Activated naive CD4-positive, alpha-beta T cell treated with anti-CD3 and anti-CD28 coated beads, Interleukin-2, amount 10 ng/mL, durations not matched to agents 7 days and 5 days (primary cell): ENCODE measurements at regions not wholly inside any gene's neighbourhood (a gene's known extent, or its start where the extent isn't known, plus 50 kb on each side); places are given as distances from the start of the nearest gene placed in this dataset.
"Not testable (repeated sequence)": the region's sequence is repeated elsewhere in the genome, so short reads cannot be mapped to it uniquely, and the experiment has no call there.

Experiments used
- CTCF ChIA-PET: fragments of 350-600 bp; sonication (Branson Sonifier 250); formaldehyde crosslinking; loops from one replicate; lab custom pipeline; 2021; ENCODE audit warnings: antibody characterized with exemption; lab: Charles Lee
- DNase-seq: peaks from one replicate; pipeline ENCODE4 v3.0.0-alpha.2; 2020
- H3K27ac Mint-ChIP-seq: one replicate; pipeline ENCODE4 v1.8.0; 2021; ENCODE audit warnings: mild to moderate bottlenecking, moderate library complexity, mixed read lengths
- H3K27me3 Mint-ChIP-seq: one replicate; pipeline ENCODE4 v1.8.0; 2021; ENCODE audit warnings: mild to moderate bottlenecking, mixed read lengths
- H3K36me3 Mint-ChIP-seq: one replicate; pipeline ENCODE4 v1.8.0; 2021; ENCODE audit warnings: mixed read lengths
- H3K4me1 Mint-ChIP-seq: one replicate; pipeline ENCODE4 v1.8.0; 2021; ENCODE audit warnings: mixed read lengths
- H3K4me3 Mint-ChIP-seq: one replicate; pipeline ENCODE4 v1.8.0; 2021; ENCODE audit warnings: mild to moderate bottlenecking, moderate library complexity, mixed read lengths
- H3K9me3 Mint-ChIP-seq: one replicate; pipeline ENCODE4 v1.8.0; 2021; ENCODE audit warnings: mixed read lengths

- Mint-ChIP-seq H3K27me3 (no peaks in the 10 kb centered on the region), H3K4me3 (no peak overlapping the region), H3K4me1 (no peaks in the 10 kb centered on the region), H3K27ac (no peak overlapping the region), H3K9me3 (peaks cover 16% of the 10 kb centered on the region), H3K36me3 (no peaks in the 10 kb centered on the region)
- CTCF ChIA-PET: no interaction called here
- no peak for DNase-seq
These were observed 565.0 kb upstream of the CNTN5 start for GRCh38 chr11:98455500-98456307.

DNA sequence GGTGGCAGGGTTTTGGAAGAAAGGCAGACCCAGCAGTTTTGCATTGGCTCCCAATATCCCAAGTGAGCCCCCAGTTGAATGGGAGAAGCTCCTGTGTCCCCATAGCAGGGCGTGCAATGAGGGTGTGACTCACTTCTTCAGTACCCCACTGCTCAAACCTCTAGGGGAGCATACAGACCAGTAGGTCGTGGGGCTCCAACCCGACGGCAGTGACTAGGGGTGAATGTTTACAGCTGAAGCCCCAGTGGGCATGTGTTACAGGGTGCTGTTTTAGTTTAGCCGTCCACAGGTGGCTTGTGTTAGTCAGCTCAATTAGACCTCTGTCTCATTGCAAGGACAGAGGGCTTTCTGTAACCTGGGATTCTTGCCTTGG, 564.5 kb upstream of the CNTN5 start:
- H3K27ac Mint-ChIP-seq: no peak overlapping the region
- H3K36me3 Mint-ChIP-seq: no peaks in the 10 kb centered on the region
- CTCF ChIA-PET: no interaction called here
- DNase-seq: no peak
- no peaks in the 10 kb centered on the region for H3K27me3 Mint-ChIP-seq
- no peak overlapping the region for H3K4me3 Mint-ChIP-seq
- no peaks in the 10 kb centered on the region for H3K4me1 Mint-ChIP-seq
- H3K9me3 Mint-ChIP-seq: peaks cover 16% of the 10 kb centered on the region

DNA sequence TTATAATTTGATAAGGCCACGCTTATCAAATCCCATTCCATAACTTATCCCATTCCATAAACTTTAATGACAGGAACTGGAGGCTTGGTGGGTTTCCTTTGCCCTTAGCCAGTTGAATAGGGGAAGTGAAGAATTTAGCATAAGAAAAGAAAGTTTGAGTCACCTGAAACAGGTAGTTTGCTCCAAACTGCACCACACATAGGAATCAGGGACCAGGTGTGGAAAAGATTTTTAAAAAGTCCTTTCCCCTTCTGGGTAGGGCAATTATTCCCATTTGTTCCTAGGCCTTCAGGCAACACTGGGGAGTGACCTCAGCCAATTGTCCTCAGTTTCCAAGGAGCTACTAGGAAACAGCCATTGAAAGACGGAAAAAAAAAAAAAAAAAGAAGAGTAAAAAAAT, 525.7 kb upstream of the CNTN5 start:
- H3K4me1 Mint-ChIP-seq: no peaks in the 10 kb centered on the region
- no peak for DNase-seq
- CTCF ChIA-PET: no interaction called here
- H3K9me3 Mint-ChIP-seq: peaks cover 4% of the 10 kb centered on the region
- no peaks in the 10 kb centered on the region for H3K36me3 Mint-ChIP-seq
- H3K4me3 Mint-ChIP-seq: no peak overlapping the region
- no peak overlapping the region for H3K27ac Mint-ChIP-seq
- H3K27me3 Mint-ChIP-seq: no peaks in the 10 kb centered on the region

DNA sequence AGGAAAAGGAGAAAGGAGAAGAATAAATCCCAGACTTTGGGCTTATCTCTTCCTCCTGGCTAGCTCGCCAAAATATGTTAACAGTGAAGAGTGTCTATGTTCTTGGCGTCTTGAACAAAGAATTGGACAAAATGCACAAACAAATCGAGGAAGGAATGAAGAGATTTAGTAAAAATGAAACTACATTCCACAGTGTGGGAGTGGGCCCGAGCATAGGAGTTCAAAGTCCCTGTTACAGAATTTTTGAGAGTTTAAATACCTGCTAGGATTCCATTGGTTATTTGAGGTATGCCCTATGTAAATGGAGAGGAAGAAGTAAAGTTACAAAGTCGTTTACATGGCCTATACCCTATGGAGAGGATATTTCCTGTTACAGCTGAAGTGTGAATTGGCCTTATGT, 525.1 kb upstream of the CNTN5 start:
- no peak overlapping the region for H3K27ac Mint-ChIP-seq
- peaks cover 4% of the 10 kb centered on the region for H3K9me3 Mint-ChIP-seq
- CTCF ChIA-PET: no interaction called here
- H3K27me3 Mint-ChIP-seq: no peaks in the 10 kb centered on the region
- H3K4me3 Mint-ChIP-seq: no peak overlapping the region
- DNase-seq: no peak
- no peaks in the 10 kb centered on the region for H3K4me1 Mint-ChIP-seq
- no peaks in the 10 kb centered on the region for H3K36me3 Mint-ChIP-seq

GRCh38 chr11:98507208-98507607, 513.5 kb upstream of the CNTN5 start:
- DNase-seq: no peak
- no peaks in the 10 kb centered on the region for H3K27me3 Mint-ChIP-seq
- no peak overlapping the region for H3K4me3 Mint-ChIP-seq
- CTCF ChIA-PET: no interaction called here
- H3K4me1 Mint-ChIP-seq: no peaks in the 10 kb centered on the region
- H3K9me3 Mint-ChIP-seq: peaks cover 12% of the 10 kb centered on the region
- no peaks in the 10 kb centered on the region for H3K36me3 Mint-ChIP-seq
- H3K27ac Mint-ChIP-seq: no peak overlapping the region

DNA sequence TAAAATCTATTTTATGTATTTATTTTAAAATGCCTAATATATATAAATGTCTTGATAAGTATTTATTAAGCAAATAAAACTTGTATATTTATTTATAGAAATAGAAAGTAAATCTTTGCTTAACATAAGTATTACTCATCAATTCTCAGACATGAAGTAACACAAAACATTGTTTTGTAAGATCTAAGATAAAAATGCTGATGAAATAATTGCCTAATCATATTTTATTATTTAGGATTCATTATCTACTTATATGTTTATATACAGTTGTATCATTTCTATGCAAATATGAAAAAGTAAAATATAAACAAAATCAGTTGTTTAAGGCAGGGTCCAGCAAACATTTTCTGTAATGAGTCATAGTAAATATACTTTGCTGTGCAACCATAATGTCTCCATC, 507.8 kb upstream of the CNTN5 start:
- no peak for DNase-seq
- no peaks in the 10 kb centered on the region for H3K4me1 Mint-ChIP-seq
- CTCF ChIA-PET: no interaction called here
- H3K9me3 Mint-ChIP-seq: peaks cover 14% of the 10 kb centered on the region
- no peaks in the 10 kb centered on the region for H3K27me3 Mint-ChIP-seq
- H3K27ac Mint-ChIP-seq: no peak overlapping the region
- H3K4me3 Mint-ChIP-seq: no peak overlapping the region
- no peaks in the 10 kb centered on the region for H3K36me3 Mint-ChIP-seq

GRCh38 chr11:98531576-98531975, 489.2 kb upstream of the CNTN5 start:
- no peak for DNase-seq
- Mint-ChIP-seq H3K4me3 (no peak overlapping the region), H3K9me3 (peaks cover 3% of the 10 kb centered on the region), H3K27me3 (no peaks in the 10 kb centered on the region), H3K4me1 (no peaks in the 10 kb centered on the region), H3K27ac (no peak overlapping the region), H3K36me3 (no peaks in the 10 kb centered on the region)
- CTCF ChIA-PET: no interaction called here

GRCh38 chr11:98536023-98536422, 484.7 kb upstream of the CNTN5 start:
- Mint-ChIP-seq H3K4me3 (no peak overlapping the region), H3K9me3 (peaks cover 5% of the 10 kb centered on the region), H3K27me3 (no peaks in the 10 kb centered on the region), H3K4me1 (no peaks in the 10 kb centered on the region), H3K27ac (no peak overlapping the region), H3K36me3 (no peaks in the 10 kb centered on the region)
- no peak for DNase-seq
- CTCF ChIA-PET: no interaction called here

GRCh38 chr11:98538358-98538757, 482.4 kb upstream of the CNTN5 start:
- H3K4me3 Mint-ChIP-seq, H3K9me3 Mint-ChIP-seq, H3K27me3 Mint-ChIP-seq, DNase-seq, H3K4me1 Mint-ChIP-seq, CTCF ChIA-PET, H3K36me3 Mint-ChIP-seq, H3K27ac Mint-ChIP-seq: not testable (repeated sequence)

DNA sequence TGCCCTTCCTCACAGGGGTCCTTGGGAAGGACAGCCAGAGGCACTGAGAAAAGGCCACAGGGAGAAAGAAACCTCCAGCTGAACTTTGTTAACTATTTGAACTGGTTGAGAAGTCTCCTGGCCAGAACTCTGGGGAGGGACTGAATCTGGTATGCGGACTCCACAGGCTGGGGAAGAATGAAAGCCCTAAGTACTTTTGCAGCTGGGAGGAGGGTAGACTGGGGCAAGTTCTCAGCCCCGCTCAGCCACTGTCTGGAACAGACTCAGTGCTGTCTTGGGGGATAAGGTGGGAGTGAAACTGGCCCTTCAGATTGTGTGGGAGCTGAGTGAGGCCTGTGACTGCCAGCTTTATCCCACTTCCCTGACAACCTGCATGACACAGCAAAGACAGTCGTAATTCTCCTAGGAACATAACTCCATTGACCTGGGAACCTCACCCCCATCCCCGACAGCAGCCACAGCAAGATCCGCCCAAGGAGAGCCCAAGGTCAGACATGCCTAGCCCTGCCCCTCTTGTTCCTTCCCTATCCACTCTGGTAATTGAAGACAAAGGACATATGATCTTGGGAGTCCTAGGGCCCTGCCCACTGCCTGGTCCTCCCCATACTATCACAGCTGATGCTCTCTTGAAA, 475.1 kb upstream of the CNTN5 start:
- H3K27ac Mint-ChIP-seq: no peak overlapping the region

DNA sequence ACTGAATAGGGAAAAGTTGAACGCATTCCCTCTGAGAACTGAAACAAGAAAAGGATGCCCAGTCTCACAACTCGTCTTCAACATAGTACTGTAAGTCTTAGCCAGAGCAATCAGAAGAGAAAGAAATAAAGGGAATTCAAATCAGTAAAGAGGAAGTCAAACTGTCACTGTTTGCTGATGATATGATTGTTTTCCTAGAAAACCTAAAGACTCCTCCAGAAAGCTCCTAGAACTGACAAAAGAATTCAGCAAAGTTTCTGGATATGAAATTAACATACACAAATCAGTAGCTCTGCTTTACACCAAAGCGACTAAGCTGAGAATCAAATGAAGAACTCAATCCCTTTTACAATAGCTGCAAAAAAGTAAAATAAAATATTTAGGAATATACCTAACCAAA, 471.2 kb upstream of the CNTN5 start:
- no peak overlapping the region for H3K4me3 Mint-ChIP-seq
- H3K27ac Mint-ChIP-seq: no peak overlapping the region
- CTCF ChIA-PET: no interaction called here
- no peak for DNase-seq
- peaks cover 16% of the 10 kb centered on the region for H3K9me3 Mint-ChIP-seq
- no peaks in the 10 kb centered on the region for H3K27me3 Mint-ChIP-seq
- no peaks in the 10 kb centered on the region for H3K4me1 Mint-ChIP-seq
- no peaks in the 10 kb centered on the region for H3K36me3 Mint-ChIP-seq

More for the DNA sequence above, 475.1 kb upstream of the CNTN5 start:
- H3K27me3 Mint-ChIP-seq: no peaks in the 10 kb centered on the region
- no peaks in the 10 kb centered on the region for H3K36me3 Mint-ChIP-seq
- peaks cover 11% of the 10 kb centered on the region for H3K9me3 Mint-ChIP-seq
- H3K4me1 Mint-ChIP-seq: no peaks in the 10 kb centered on the region
- CTCF ChIA-PET: no interaction called here
- no peak overlapping the region for H3K4me3 Mint-ChIP-seq
- no peak for DNase-seq

DNA sequence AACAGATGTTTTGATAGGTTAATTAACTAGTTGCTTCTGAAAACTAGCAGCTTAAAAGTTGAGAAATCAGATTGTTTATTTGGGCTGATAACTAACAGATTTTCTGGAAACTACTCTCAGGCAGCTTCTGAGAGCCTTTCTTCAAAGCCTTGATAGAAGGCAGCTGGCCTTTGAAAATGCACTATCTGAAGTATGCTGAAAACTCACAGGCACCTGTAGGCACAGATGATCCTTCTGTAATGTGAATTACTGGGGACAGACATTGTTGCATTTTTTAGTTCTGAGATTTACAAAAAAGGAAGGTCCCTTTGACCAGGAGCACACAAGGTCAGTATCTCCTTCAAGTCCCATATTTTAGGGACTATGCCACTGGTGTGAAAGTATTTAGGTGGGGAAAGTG, 460.8 kb upstream of the CNTN5 start:
- no peaks in the 10 kb centered on the region for H3K36me3 Mint-ChIP-seq
- no peak overlapping the region for H3K4me3 Mint-ChIP-seq
- no peak for DNase-seq
- no peaks in the 10 kb centered on the region for H3K9me3 Mint-ChIP-seq
- CTCF ChIA-PET: no interaction called here
- H3K27me3 Mint-ChIP-seq: no peaks in the 10 kb centered on the region
- H3K27ac Mint-ChIP-seq: no peak overlapping the region
- H3K4me1 Mint-ChIP-seq: no peaks in the 10 kb centered on the region

DNA sequence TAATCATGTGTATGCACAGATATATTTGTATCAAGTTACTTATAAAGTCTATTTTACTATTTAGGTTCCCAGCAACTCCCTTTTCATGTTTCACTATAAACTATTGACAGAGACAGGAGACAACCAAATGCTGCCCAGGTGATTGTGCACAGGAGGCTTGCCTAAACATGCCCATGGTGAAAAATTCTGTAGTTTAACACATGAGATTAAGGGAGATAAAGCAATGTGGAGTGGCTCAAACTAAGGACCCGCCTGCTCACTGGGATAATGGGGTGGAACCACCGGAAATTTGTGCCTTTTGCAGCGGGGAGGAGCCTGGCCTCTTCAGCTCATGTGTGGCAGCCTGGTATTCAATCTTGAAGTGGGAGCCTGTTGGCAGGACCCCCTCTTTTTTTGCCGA, 459.5 kb upstream of the CNTN5 start:
- Mint-ChIP-seq H3K27ac (no peak overlapping the region), H3K27me3 (no peaks in the 10 kb centered on the region), H3K36me3 (no peaks in the 10 kb centered on the region), H3K9me3 (no peaks in the 10 kb centered on the region), H3K4me1 (no peaks in the 10 kb centered on the region), H3K4me3 (no peak overlapping the region)
- CTCF ChIA-PET: no interaction called here
- no peak for DNase-seq

DNA sequence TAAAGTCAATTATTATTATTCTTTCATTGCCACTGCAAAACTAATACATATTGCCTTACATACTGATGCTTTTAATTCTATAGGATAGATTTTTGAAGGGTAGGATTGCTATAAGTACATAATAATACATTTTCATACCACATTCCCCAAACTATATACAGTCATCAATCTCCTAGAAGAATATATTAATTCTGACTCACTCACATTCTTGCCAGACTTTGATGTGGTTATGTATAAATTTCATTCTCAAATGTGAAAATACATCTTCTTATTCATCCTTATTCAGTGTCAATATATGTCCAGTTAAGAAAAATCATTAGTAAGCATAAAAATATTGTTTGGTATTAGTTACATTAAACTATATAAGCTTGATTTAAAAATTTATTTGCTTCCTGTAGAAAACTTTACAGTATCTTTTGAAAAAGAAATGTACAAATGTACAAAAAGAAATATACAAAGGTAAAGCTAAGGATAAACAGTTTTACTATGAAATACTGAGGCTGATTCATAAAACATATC, 458.8 kb upstream of the CNTN5 start:
- no peak overlapping the region for H3K27ac Mint-ChIP-seq
- CTCF ChIA-PET: no interaction called here
- no peaks in the 10 kb centered on the region for H3K36me3 Mint-ChIP-seq
- H3K4me1 Mint-ChIP-seq: no peaks in the 10 kb centered on the region
- H3K27me3 Mint-ChIP-seq: no peaks in the 10 kb centered on the region
- no peak for DNase-seq
- H3K9me3 Mint-ChIP-seq: no peaks in the 10 kb centered on the region
- no peak overlapping the region for H3K4me3 Mint-ChIP-seq

- CTCF ChIA-PET: no interaction called here
- Mint-ChIP-seq H3K9me3 (peaks cover 2% of the 10 kb centered on the region), H3K4me3 (no peak overlapping the region), H3K27me3 (no peaks in the 10 kb centered on the region), H3K27ac (no peak overlapping the region), H3K4me1 (no peaks in the 10 kb centered on the region), H3K36me3 (no peaks in the 10 kb centered on the region)
- no peak for DNase-seq
These were observed 456.5 kb upstream of the CNTN5 start for GRCh38 chr11:98564233-98564632.
